Peyer's patch (tissue), 4 donors: ENCODE measurements at regions not wholly inside any gene's neighbourhood (a gene's known extent, or its start where the extent isn't known, plus 50 kb on each side); places are given as distances from the start of the nearest gene placed in this dataset.
A peak's percentile ranks its signal among the peaks of the same experiment; 100 is the strongest.

ENCODE experiments used
- DNase-seq, 3 donors: peaks; one replicate each; pipeline ENCODE4 v3.0.0-alpha.2; 2017 to 2019
- H3K27ac ChIP-seq, 4 donors: fragments of 200-600 bp; sonication (generic); one replicate each; pipeline ENCODE4 v1.5.1; 2016 to 2019
- H3K27me3 ChIP-seq, 2 donors: fragments of 200-600 bp; sonication (generic); one replicate each; pipeline ENCODE4 v1.5.1; 2019
- H3K36me3 ChIP-seq, 3 donors: fragments of 200-600 bp; sonication (generic); one replicate each; pipeline ENCODE4 v1.5.1; 2016 to 2019
- H3K4me1 ChIP-seq, 4 donors: fragments of 200-600 bp; sonication (generic); one replicate each; pipeline ENCODE4 v1.5.1; 2016 to 2019
- H3K4me3 ChIP-seq, 4 donors: fragments of 200-600 bp; sonication (generic); 1 replicate in 3 of 4; 2 replicates in 1 of 4; pipeline ENCODE4 v1.5.1; 2016 to 2019; ENCODE audit warnings: mild to moderate bottlenecking in 1 of 4
- H3K9me3 ChIP-seq, 4 donors: fragments of 200-600 bp; sonication (generic); one replicate each; pipeline ENCODE4 v1.5.1; 2016 to 2019; ENCODE audit warnings: mild to moderate bottlenecking in 1 of 4
- POLR2A ChIP-seq, 2 donors: fragments of 450-650 bp; IDR thresholded peaks; one replicate each; pipeline ENCODE4 v1.5.1; 2017; ENCODE audit warnings: antibody characterized with exemption in 2 of 2, mild to moderate bottlenecking in 2 of 2, moderate library complexity in 2 of 2
- TF ChIP-seq, protein P1 (sequence below), 6 experiments: fragments of 450-650 bp in 4 of 6; fragments of 200-600 bp in 2 of 6; sonication (generic) in 1 of 6; IDR thresholded peaks; one replicate each; pipeline ENCODE4 v1.5.1; 2017 to 2019; ENCODE audit warnings: antibody characterized with exemption in 6 of 6, mild to moderate bottlenecking in 3 of 6, moderate library complexity in 1 of 6

GRCh38 chr12:70154960-70155589, 88.2 kb upstream of the CNOT2 start:
- no peak overlapping the region for H3K4me3 ChIP-seq
- DNase-seq, result no peak
- no peak overlapping the region for H3K27ac ChIP-seq
- no peak for TF ChIP-seq POLR2A (IDR thresholded peaks at IDR 0.05)
- TF ChIP-seq, protein P1, sequence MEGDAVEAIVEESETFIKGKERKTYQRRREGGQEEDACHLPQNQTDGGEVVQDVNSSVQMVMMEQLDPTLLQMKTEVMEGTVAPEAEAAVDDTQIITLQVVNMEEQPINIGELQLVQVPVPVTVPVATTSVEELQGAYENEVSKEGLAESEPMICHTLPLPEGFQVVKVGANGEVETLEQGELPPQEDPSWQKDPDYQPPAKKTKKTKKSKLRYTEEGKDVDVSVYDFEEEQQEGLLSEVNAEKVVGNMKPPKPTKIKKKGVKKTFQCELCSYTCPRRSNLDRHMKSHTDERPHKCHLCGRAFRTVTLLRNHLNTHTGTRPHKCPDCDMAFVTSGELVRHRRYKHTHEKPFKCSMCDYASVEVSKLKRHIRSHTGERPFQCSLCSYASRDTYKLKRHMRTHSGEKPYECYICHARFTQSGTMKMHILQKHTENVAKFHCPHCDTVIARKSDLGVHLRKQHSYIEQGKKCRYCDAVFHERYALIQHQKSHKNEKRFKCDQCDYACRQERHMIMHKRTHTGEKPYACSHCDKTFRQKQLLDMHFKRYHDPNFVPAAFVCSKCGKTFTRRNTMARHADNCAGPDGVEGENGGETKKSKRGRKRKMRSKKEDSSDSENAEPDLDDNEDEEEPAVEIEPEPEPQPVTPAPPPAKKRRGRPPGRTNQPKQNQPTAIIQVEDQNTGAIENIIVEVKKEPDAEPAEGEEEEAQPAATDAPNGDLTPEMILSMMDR (IDR thresholded peaks at IDR 0.05), result no peak
- H3K9me3 ChIP-seq, result peaks cover 0 to 13% (median 0%) of the 10 kb centered on the region in 4 donors
- H3K36me3 ChIP-seq, result no peaks in the 10 kb centered on the region
- no peaks in the 10 kb centered on the region for H3K4me1 ChIP-seq
- no peaks in the 10 kb centered on the region for H3K27me3 ChIP-seq

DNA sequence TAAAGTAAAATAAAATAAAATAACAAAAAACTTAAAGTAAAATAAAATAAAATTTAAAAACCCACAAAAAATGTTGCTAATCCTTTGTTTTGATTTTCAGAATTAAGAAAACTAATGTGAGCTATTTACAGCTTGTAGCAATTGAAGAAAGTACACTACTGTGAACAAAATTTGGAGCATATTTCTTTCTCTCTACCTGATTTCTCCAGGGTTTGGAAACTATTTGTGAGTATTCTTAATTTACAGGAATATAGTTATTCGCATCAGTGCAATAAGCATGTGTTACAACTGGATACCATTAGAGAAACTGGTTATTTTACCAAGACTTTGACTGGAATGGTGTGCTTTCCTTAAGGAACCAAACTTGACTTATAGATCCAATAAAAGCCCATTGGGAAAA, 86.1 kb upstream of the CNOT2 start:
- DNase-seq, result no peak
- Histone ChIP-seq H3K9me3 (peaks cover 0 to 13% (median 0%) of the 10 kb centered on the region in 4 donors), H3K27me3 (no peaks in the 10 kb centered on the region), H3K4me3 (no peak overlapping the region), H3K36me3 (no peaks in the 10 kb centered on the region), H3K27ac (no peak overlapping the region), H3K4me1 (no peaks in the 10 kb centered on the region)
- TF ChIP-seq, protein P1 (IDR thresholded peaks at IDR 0.05), result no peak
- TF ChIP-seq POLR2A (IDR thresholded peaks at IDR 0.05), result no peak

DNA sequence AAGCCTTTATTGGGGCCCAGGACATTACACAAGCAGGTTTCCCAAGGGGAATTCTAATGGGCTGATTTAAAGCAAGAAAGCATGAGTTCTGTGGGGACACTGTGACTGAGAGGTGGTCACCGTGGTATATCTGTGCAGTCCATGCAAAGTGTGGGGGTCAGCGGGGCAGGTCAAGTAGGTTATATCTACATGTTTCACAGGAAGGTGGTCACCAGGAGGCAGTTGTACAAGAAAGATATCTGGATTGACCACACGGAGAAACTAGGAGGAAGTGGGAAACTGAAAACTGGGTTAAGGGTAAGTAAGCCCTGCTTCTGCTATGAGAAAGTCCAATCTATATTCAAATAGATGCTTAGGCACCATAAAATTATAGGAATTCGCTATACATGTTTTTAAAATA, 77.8 kb upstream of the CNOT2 start:
- Histone ChIP-seq H3K4me1 (no peaks in the 10 kb centered on the region), H3K27me3 (no peaks in the 10 kb centered on the region), H3K36me3 (no peaks in the 10 kb centered on the region), H3K4me3 (no peak overlapping the region), H3K27ac (no peak overlapping the region), H3K9me3 (no peaks in the 10 kb centered on the region)
- TF ChIP-seq POLR2A (IDR thresholded peaks at IDR 0.05), result no peak
- TF ChIP-seq, protein P1 (IDR thresholded peaks at IDR 0.05), result no peak
- DNase-seq, result no peak

GRCh38 chr12:70176290-70176689, 66.9 kb upstream of the CNOT2 start:
- DNase-seq, result peak in 1 of 3 donors; percentile 64
- Histone ChIP-seq H3K9me3 (no peaks in the 10 kb centered on the region), H3K27ac (no peak overlapping the region), H3K4me1 (no peaks in the 10 kb centered on the region), H3K36me3 (no peaks in the 10 kb centered on the region), H3K27me3 (no peaks in the 10 kb centered on the region), H3K4me3 (no peak overlapping the region)
- TF ChIP-seq POLR2A (IDR thresholded peaks at IDR 0.05), result no peak
- TF ChIP-seq, protein P1 (IDR thresholded peaks at IDR 0.05), result no peak

DNA sequence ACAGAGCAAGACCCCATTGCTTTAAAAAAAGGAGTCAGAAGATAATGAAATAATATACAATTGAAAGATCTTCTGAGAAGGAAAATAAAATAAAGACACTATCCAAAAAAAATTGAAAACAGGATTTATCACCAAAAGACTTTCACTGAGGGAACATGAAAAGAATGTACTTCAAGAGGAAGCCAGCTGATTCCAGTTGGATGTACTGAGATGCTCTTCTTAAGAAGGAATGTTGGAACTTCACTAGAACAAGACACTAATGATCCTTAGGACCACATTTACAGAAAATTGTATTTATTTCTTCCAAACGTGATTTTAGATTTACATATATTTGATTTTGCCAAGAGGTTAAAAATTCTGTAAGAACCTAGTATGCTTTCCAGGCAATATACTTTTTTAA, 65.6 kb upstream of the CNOT2 start:
- no peak overlapping the region for H3K4me3 ChIP-seq
- TF ChIP-seq POLR2A (IDR thresholded peaks at IDR 0.05), result no peak
- TF ChIP-seq, protein P1 (IDR thresholded peaks at IDR 0.05), result no peak
- no peaks in the 10 kb centered on the region for H3K4me1 ChIP-seq
- H3K27ac ChIP-seq, result no peak overlapping the region
- H3K36me3 ChIP-seq, result no peaks in the 10 kb centered on the region
- no peaks in the 10 kb centered on the region for H3K27me3 ChIP-seq
- DNase-seq, result no peak
- H3K9me3 ChIP-seq, result no peaks in the 10 kb centered on the region

DNA sequence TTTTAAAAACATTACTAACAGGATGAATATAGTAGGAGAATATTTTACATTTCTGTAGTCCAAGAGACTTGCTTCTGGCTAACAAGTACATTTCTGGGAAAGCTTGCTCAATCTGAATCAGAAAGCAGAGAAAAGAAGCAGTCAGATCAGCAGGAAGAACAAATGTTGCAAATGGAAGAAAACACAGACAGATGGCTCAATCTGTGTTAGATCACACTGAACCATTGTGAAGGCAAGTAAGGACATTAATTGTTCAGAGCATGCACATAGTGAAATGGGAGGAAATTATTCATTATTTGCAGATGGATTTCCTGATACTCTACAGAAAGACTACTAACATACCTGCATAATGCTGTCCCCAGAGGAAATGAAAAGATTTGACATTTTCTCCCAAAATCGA, 65.2 kb upstream of the CNOT2 start:
- Histone ChIP-seq H3K4me3 (no peak overlapping the region), H3K27me3 (no peaks in the 10 kb centered on the region), H3K27ac (no peak overlapping the region), H3K9me3 (no peaks in the 10 kb centered on the region), H3K4me1 (no peaks in the 10 kb centered on the region), H3K36me3 (no peaks in the 10 kb centered on the region)
- TF ChIP-seq, protein P1 (IDR thresholded peaks at IDR 0.05), result no peak
- no peak for TF ChIP-seq POLR2A (IDR thresholded peaks at IDR 0.05)
- DNase-seq, result no peak
